HuH-7 (cell line): ENCODE measurements at regions not wholly inside any gene's neighbourhood (a gene's known extent, or its start where the extent isn't known, plus 50 kb on each side); places are given as distances from the start of the nearest gene placed in this dataset.

Source experiments
- DNase-seq: peaks from one replicate; pipeline ENCODE4 v3.0.0; 2011; ENCODE audit warnings: low spot score

GRCh38 chr1:181142096-181142958 lies 53.8 kb downstream of the IER5 start:
- peak; percentile 84 for DNase-seq

GRCh38 chr1:181143102-181143859 lies 54.8 kb downstream of the IER5 start:
- DNase-seq, result no peak

- DNase-seq, result no peak
These were observed 55.7 kb downstream of the IER5 start for GRCh38 chr1:181144238-181144637.

- DNase-seq, result no peak
These were observed 60.1 kb downstream of the IER5 start for GRCh38 chr1:181148636-181149035.

GRCh38 chr1:181149326-181150125 lies 61.0 kb downstream of the IER5 start:
- DNase-seq, result no peak

- DNase-seq, result no peak
These were observed 61.8 kb downstream of the IER5 start for GRCh38 chr1:181150273-181150672.

- DNase-seq, result no peak
These were observed 62.3 kb downstream of the IER5 start for GRCh38 chr1:181150842-181151241.

- DNase-seq, result no peak
These were observed 63.2 kb downstream of the IER5 start for GRCh38 chr1:181151378-181152326.

GRCh38 chr1:181152892-181153633 lies 64.6 kb downstream of the IER5 start:
- no peak for DNase-seq

GRCh38 chr1:181153634-181153961 lies 65.1 kb downstream of the IER5 start:
- DNase-seq, result no peak

GRCh38 chr1:181155339-181155738 lies 66.8 kb downstream of the IER5 start:
- no peak for DNase-seq

GRCh38 chr1:181159451-181160140 lies 71.1 kb downstream of the IER5 start:
- DNase-seq, result no peak

GRCh38 chr1:181160322-181160721 lies 71.8 kb downstream of the IER5 start:
- DNase-seq, result no peak

- DNase-seq, result no peak
These were observed 72.7 kb downstream of the IER5 start for GRCh38 chr1:181160998-181161870.

GRCh38 chr1:181163662-181164061 lies 75.2 kb downstream of the IER5 start:
- DNase-seq, result no peak

GRCh38 chr1:181166377-181167196 lies 78.1 kb downstream of the IER5 start:
- DNase-seq, result peak; percentile 73

GRCh38 chr1:181169281-181169865 lies 80.9 kb downstream of the IER5 start:
- no peak for DNase-seq

- no peak for DNase-seq
These were observed 81.7 kb downstream of the IER5 start for GRCh38 chr1:181170194-181170593.
